HG03159 (cell line): ENCODE measurements at regions not wholly inside any gene's neighbourhood (a gene's known extent, or its start where the extent isn't known, plus 50 kb on each side); places are given as distances from the start of the nearest gene placed in this dataset.
"Not testable (repeated sequence)": the region's sequence is repeated elsewhere in the genome, so short reads cannot be mapped to it uniquely, and the experiment has no call there.

Source experiments
- ATAC-seq: cut with Tn5 transposase; IDR thresholded peaks from one replicate; pipeline ENCODE4 v1.9.1; 2021; ENCODE audit warnings: mild to moderate bottlenecking, moderate library complexity; ENCODE audit not compliant: unreplicated experiment

DNA sequence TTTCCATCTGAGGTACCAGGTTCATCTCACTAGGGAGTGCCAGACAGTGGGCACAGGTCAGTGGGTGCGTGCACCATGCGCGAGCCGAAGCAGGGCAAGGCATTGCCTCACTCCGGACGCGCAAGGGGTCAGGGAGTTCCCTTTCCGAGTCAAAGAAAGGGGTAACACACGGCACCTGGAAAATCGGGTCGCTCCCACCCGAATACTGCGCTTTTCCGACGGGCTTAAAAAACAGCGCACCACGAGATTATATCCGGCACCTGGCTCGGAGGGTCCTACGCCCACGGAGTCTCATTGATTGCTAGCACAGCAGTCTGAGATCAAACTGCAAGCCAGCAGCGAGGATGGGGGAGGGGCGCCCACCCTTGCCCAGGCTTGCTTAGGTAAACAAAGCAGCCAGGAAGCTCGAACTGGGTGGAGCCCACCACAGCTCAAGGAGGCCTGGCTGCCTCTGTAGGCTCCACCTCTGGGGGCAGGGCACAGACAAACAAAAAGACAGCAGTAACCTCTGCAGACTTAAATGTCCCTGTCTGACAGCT, 242.5 kb downstream of the CYLC2 start:
- not testable (repeated sequence) for ATAC-seq

DNA sequence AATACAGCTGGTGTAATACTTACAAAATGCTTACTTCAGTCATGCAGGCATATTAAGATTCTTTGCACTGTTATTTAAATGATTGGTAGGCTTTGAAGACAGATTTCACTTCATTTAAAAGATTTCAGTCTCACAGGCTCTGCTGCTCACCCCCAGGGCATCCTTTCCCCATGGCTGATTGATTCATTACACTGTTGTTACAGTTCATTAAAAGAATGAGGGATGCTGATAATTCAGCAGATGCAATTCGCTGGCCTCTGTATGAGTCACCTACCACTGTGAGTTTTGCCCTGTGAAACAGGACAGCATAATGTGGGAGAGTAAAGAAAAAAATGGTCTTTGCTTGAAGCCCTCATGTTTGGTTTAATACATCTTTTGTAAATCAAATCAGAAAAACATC, 246.9 kb downstream of the CYLC2 start:
- no peak for ATAC-seq

DNA sequence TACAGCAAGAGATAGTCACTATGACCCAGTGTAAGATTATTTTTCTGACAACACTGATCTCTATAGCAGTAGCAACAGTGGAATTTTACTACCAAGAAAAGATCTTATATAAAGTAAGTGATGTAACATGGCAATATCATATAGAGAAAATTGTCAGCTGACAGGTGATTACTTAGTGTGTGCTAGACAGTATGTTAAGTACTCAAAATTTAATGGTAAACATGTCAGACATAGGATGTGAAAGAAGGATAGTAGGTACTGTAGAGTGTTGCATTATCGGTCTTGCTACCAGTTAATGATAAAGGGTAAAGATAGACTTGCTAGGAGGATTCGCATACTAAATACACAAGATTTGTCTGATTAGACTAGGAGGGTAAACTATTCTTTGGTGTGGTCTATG, 247.4 kb downstream of the CYLC2 start:
- ATAC-seq = no peak

DNA sequence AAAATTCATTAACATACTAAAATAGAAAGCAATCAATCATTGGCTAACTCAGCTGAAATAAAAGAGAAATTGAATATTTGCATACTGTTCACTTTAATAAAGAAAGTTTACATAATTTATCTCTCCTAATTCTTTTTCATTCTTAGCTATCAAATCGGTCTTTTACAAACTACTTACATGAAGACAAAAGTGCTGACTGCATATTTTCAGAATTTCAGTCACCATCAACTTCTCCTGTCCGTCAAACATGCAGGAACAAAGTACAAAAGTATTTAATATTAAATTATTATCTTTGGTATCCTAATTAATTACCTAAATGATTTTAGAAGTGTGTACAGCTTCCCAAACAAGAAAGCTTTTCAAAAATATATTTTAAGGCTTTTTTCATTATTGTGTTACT, 248.4 kb downstream of the CYLC2 start:
- no peak for ATAC-seq

DNA sequence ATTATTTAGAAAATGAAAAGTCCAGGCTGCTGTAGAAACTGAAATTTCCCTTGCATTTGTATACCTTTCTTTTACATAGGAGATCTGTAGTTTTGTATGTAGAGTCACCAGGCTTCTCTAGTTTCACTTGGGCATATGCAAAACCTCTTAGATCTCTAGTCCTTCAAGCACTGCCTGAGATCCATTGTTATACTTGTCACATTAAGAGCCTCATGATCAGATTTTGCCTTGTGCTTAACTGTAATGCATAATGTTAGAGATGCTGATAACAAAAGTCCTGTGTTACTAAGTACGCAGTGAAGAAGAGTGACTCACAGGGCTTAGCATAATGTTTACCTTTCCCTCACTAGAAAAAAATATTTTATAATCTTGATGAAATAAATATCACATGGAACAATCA, 250.2 kb downstream of the CYLC2 start:
- ATAC-seq = no peak

DNA sequence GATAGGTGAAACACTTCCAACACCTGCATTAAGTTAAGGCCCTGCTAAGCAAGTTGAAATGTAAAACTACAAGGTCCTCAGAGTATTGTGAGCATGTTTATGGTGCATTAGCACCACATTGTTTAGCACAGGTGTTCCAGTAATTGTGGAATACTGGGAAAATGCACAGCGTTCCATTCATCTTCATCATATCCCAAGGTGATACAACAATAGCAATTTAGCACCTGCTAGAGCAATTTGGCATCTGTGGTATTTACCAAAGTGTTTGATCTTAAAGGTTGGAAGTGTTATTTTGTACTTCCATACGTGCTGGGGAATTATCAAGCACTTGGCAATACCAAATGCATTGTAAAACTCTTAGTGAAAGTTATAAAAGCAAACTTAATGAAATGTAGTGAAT, 266.8 kb downstream of the CYLC2 start:
- ATAC-seq = no peak

DNA sequence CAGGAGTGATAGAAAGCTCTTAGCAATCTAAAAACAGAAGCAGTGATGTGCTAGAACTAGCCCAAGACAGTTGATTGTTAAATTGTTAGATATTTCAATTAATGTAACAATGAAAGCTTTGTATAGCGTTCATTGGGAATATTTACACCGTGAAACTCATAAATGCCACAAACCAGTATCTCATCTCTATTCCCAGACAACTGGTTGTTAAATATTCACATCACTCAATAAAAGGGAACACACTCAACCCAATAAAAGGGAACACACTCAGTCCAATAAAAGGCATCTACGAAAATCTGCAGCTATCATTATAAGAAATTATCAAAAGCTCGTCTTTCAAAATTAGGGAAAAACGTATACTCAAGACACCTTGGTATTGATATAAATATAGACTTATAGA, 270.9 kb downstream of the CYLC2 start:
- no peak for ATAC-seq

DNA sequence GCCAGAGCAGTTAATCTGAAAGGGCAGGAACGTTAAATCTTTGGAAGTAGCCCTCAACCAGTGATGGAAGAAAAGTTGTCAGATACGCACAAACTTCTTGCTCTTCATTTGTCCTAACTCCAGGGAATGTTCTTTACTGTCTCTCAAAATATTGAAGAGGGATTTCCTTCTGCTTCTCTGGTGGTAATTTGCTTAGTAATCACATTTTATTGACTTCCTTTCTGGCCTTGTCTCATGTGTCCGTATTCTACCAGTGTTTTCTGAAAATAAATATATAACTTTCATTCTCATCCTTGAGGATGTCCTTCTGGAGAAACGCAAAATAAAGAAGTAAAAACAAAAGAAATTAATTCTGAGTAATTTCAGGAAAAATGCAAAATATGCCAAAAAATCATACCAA, 282.1 kb downstream of the CYLC2 start:
- no peak for ATAC-seq

DNA sequence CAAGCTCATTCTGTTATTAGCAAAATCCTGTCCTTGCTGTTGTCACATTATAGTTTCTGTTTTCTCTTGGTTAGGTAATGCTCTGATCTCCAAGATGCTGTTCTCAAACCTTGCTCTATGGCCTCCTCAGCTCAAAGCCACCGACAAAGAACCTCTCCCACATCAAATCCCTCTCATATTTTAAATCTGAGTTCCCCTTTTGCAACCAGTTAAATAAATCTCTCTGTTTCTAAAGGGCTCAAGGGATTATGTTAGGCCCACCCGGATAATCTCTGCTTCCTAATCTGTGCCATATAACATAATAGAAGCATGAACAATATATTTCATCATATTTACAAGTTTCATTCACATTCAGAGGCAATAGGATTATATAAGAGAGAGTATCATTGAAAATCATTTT, 286.0 kb downstream of the CYLC2 start:
- no peak for ATAC-seq

DNA sequence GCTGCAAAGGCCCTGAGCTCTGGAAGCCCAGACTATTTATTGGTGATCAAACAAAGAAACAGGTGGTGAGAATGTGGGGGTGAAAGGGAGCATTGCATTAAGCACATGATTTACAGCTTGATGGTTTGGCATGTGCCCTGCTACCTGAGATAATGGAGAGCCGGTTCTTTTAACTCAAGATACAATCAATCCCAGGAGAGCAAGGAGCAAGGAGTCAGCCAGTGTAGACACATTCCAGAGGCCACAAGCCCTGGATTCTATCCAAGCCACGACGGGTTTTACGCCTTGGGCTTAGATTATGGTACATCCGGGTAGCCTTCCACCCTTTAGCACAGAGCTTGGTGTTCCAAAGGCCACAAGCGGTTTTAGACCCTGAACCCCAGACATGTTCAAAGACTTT, 292.2 kb downstream of the CYLC2 start:
- ATAC-seq = no peak

DNA sequence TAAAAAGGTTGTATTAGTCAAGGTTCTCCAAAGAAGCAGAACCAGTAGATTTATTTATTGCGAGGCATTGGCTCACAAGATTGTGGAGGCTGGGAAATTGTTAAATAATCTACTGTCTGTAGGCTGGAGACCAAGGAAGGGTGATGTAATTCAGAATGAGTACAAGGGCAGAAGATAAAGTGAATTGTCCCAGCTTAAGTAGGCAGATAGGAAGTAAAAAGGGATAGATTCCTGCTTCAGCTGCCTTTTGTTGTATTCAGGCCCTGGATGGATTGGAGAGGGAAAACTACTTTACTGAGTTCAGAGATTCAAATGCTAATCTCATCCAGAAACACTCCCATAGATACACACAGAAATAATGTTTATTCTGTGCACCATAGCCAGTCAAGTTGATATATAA, 301.1 kb downstream of the CYLC2 start:
- no peak for ATAC-seq

DNA sequence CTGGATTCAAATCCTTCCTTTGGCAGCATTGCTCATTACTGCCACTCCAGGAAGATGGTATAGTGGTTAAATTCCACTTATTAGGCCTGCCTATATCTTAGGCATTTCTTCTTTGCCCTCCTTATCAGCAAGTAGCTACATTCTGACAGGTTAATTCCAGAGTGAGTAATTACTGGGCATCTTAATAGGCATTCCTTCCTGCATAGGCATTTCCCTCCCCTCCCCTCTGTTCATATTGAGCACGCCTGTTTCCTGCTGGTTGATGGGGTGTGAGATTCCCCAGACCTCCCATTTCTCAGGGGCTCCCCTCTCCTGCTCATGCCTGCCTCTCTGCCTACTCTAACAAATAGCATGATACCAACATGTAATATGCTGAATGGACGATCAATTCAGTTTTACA, 305.9 kb downstream of the CYLC2 start:
- ATAC-seq = no peak

DNA sequence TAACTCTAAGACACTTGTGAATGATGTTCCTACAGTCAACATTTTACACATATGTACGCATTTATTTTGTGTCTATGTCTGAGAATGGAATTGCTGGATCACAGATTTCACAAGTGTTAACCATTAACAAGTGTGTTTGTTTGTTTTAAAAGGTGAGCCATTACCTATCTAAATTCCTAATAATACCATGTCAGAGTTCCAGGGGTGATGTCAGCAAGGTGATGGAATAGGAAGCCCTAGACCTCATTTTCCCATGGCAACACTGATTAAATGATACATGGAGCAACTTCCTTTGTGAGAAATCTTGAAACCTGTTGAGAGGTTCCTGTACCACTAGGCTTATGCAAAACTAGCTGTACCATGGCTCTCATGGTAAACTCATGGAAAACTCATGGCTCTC, 309.7 kb downstream of the CYLC2 start:
- no peak for ATAC-seq

DNA sequence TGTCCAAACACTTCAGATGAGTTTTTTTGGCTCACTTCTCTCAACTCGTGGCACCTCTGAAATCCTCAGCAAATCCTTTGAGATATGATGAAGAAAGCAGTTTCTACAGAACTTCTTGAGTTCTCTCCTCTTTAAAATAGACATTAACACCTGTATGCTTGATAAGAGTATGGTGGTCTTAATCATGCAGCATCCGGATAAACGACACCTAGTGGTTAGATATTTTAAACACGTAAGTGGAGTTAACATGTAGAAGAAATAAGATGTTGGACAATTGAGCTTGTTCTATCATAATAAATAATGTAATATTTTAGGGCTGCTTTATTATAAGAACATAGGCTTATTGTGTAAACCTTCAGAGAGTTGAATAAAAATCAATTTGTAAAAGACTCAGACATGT, 324.8 kb downstream of the CYLC2 start:
- ATAC-seq = no peak

DNA sequence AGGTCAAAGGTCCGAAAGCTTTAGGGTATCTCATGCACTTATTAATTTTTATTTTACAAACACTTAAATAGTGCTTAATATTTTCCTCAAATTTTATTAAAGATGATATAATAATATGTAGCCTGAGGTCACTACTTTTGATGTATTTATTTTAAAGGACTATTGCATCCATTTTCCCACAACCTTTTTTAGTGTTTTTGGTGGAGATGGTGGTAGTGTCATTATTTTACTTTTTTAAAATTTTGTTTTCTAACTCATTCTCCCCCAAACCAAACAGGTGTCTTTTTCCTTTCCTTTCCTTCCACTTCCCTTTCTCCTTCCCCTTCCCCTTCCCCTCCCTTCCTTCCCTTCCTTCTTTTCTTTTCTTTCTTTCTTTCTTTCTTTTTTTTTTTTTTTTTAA, 328.6 kb downstream of the CYLC2 start:
- no peak for ATAC-seq

DNA sequence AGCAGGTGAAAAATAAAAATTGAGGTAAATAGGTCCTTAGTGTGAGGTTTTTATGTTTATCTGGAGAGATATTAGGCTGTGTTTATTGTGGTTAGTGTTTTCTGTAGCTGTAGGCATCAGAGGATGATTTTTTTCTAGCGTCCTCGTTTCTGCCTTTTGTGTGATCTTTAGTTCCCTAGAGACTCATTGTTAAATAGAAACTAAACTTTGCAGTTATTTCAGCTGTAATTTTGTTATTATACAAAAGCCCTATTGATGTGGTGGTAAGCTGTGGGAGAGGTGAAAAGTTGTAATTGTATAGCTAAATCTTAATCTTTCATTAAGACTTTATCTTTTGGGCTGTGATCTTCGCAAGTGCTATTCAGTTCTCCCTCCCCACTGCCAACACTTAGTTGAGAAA, 340.3 kb downstream of the CYLC2 start:
- no peak for ATAC-seq

DNA sequence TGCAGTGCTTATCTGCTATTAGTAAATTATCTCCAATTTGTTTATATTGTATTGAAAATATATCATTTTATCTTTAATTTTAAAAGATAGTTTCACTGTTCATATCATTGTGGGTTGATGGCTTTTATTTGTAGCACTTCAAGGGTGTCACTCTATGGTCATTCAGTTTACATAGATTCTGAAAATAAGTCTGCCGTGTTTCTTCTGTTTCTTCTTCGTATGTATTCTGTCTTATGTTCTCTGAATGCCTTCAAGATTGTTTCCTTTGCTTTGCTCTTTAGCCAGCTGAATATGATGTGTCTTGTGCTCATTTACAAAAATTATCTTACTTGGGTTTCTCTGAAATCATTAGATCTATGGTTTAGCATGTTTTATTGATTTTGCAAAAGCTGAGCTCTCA, 359.9 kb downstream of the CYLC2 start:
- ATAC-seq = no peak

DNA sequence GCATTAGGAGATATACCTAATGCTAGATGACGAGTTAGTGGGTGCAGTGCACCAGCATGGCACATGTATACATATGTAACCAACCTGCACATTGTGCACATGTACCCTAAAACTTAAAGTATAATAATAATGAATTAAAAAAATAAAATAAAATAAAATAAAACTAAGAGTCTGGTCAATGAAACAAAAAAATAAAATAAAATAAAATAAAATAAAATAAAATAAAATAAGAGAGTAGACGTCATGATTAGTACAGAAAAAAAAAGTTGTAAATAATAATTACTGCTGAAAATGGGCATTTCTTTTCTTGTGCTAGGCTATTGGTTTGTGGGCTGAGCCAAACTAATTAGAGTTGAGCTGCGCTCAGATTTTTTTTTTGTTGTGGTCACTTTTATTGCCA, 362.8 kb downstream of the CYLC2 start:
- ATAC-seq = not testable (repeated sequence)

DNA sequence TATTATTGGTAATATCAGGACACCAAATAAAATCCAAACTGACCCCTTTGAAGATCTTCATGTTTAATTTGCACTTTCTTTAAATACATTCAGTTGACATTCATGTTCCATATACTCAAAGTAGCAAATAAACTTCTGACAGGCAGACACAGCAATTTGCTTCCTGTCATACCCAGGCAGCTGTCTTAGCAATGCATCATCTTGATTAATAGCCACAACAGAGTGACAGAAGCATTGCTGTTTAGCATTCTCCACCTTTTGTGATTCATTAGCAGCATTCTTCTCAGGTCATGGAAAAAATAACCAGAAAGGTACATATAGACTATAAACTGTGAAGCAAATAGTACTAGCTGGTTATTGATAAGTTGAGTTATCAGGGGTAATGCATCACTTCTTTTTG, 366.8 kb downstream of the CYLC2 start:
- no peak for ATAC-seq

DNA sequence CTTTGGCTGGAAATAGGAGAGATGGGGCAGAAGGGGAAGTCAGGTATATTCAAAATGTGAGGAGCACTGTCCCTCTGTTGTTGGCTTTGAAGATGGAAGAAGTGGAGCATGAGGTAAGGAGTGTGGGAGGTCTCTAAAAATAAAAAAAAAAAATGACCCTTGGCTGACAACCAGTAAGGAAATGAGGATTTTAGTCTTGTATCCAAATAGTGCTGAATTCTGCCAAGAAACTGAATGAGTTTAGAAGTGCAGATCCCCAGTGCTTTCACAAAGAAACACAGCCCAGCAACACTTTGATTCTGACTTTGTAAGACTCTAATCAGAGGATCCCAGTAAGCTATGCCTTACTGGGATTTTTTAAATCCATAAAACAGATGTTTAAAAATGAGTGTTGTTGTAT, 367.9 kb downstream of the CYLC2 start:
- ATAC-seq = no peak

DNA sequence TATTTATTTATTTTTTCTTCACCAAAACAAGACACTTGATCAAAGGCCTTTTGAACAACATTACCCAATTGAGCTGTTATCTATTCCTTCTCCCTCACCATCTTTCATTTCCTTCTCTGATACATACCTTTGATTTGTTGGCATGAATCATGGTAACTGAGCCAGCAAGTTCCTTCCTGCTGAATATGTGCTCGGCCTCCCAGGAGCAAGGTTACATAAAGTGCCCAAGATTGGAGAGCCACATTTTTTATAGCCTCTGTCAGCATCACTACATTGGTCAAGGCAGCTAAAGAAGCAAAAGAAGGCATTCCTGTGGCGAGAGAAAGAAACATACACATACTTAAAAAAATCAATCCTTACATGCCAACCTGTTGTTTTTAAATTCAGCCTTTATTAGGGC, 369.6 kb downstream of the CYLC2 start:
- ATAC-seq = no peak

DNA sequence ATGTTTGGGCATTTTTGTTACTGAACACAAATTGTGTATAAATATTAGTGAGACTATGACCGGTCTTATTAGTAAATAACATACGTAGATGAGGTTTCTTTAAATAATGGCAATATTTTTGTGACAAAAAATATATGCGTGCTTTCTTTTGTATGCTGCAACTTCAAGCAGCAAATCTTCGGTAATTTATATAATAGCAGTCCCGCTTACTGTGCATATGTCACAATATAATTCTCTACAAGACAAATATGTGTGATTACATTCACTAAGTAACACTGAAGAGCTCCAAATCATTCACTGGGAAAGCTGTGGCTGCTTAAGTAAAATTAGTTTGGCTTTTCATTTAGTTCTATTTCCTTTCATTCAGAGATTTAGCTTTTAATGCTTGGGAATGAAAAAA, 376.0 kb downstream of the CYLC2 start:
- ATAC-seq = no peak

DNA sequence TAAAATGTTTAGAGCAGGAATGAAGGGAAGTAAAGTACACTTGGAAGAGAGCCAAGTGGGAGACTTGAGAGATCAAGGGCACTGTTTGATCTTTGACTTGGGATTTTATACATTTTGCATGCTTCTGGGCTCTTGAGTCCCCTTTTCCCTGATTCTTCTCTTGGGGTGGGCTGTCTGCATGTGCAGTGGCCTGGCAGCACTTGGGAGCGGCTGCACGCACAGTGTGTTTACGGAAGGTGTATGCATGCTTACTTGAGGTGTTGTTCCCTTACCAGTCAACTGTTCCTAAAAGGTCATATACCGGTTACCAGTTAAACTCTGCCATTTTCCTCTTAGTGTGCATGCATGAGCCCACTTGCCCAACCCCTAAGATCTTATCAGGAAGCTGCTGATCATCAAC, 377.7 kb downstream of the CYLC2 start:
- no peak for ATAC-seq

DNA sequence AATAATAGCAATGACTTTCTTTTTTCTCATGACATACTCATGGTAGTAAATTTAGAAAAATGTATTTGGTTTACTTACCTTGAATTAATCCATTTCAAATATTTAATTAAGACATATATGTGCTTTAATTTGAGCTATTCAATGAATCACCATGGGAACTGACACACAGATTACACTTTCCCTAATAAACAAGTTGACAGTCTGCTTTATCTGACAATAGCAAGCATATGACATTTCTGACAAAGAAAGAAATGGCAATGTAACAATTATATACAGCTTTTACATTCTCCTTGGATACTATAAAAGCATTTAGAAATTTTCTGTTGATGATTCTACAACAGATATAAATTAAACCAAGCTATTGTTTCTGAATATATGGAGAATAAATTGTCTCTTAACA, 382.5 kb downstream of the CYLC2 start:
- no peak for ATAC-seq
